ENCODE measurements at regions not wholly inside any gene's neighbourhood (a gene's known extent, or its start where the extent isn't known, plus 50 kb on each side); places are given as distances from the start of the nearest gene placed in this dataset.
"Not testable (repeated sequence)": the region's sequence is repeated elsewhere in the genome, so short reads cannot be mapped to it uniquely, and the experiment has no call there.

DNA sequence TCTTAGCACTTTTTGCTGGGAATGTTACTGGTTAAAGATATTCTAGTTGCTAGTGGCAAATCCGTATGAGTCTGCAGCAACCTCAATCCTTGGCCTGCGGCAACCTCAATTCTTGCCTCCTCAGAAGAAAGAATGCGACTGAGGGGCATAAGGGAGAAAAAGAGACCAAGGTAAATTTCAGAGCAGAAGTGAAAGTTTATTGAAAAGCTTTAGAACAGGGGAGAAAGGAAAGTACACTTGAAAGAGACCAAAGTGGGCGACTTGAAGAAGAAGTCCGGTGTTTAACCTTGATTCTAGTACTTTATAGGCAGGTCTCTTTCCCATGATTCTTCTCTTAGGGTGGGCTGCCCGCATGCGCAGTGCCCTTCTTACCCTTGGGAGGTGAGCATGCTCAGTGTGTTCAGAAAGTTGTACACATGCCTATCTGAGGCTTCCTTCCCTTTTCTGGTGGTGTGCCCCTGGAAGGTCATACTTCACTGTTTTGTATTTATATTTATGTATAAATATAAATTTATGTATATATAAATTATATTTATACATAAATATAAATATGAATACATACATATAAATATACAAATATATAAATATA is 1198.8 kb downstream of the RPIA start:
- H3K9me3 ChIP-seq (ENCODE audit: low read length); H3K9ac ChIP-seq (ENCODE audit: low read length); H3K9me2 ChIP-seq (replicated peaks; ENCODE audit: low read length); H3K27me3 ChIP-seq (ENCODE audit: low read length); H3K27ac ChIP-seq (ENCODE audit: low read length); H4K20me1 ChIP-seq (ENCODE audit: low read length); H3F3A ChIP-seq (ENCODE audit: low read length, unreplicated experiment); ATAC-seq; H3K4me1 ChIP-seq (ENCODE audit: insufficient read depth, low read length); POLR2A ChIA-PET (ENCODE audit: unreplicated experiment); H2AFZ ChIP-seq (ENCODE audit: low read length); H3K4me2 ChIP-seq (ENCODE audit: low read length); H3K36me3 ChIP-seq (ENCODE audit: low read depth, low read length); BruUV-seq (replicated peaks); DNase-seq; CTCF ChIA-PET; intact Hi-C loops (cut with micrococcal nuclease); H3K4me3 ChIP-seq (ENCODE audit: low read length); H3K79me2 ChIP-seq (ENCODE audit: low read length): not testable (repeated sequence)

DNA sequence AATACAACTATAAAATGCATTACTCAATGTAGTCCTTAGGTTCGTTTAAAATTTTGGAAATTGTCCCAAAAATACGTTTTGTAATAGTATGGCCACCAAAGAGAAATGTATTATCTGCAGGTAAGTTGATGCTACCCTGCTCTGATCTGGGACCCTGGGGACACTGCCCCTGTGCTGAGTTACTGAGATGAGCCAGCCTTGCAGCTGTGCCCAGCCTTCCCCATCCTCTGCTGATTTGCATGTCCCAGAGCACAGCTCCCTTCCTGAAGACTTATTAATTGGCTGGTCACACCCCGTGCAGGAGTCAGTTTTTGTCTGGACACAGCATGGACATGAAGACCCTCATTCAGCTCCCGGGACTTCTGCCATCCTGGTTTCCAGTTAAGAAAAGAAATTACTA is 1203.5 kb downstream of the RPIA start:
- H3F3A ChIP-seq (ENCODE audit: low read length, unreplicated experiment); intact Hi-C loops (cut with micrococcal nuclease); BruUV-seq (replicated peaks); CTCF ChIA-PET; H4K20me1 ChIP-seq (ENCODE audit: low read length); H3K9me2 ChIP-seq (replicated peaks; ENCODE audit: low read length); H3K27ac ChIP-seq (ENCODE audit: low read length); POLR2A ChIA-PET (ENCODE audit: unreplicated experiment); H3K4me1 ChIP-seq (ENCODE audit: insufficient read depth, low read length); H3K4me3 ChIP-seq (ENCODE audit: low read length); H3K4me2 ChIP-seq (ENCODE audit: low read length); H3K9ac ChIP-seq (ENCODE audit: low read length); DNase-seq; H2AFZ ChIP-seq (ENCODE audit: low read length); H3K9me3 ChIP-seq (ENCODE audit: low read length); H3K36me3 ChIP-seq (ENCODE audit: low read depth, low read length); ATAC-seq; H3K79me2 ChIP-seq (ENCODE audit: low read length); H3K27me3 ChIP-seq (ENCODE audit: low read length): not testable (repeated sequence)

DNA sequence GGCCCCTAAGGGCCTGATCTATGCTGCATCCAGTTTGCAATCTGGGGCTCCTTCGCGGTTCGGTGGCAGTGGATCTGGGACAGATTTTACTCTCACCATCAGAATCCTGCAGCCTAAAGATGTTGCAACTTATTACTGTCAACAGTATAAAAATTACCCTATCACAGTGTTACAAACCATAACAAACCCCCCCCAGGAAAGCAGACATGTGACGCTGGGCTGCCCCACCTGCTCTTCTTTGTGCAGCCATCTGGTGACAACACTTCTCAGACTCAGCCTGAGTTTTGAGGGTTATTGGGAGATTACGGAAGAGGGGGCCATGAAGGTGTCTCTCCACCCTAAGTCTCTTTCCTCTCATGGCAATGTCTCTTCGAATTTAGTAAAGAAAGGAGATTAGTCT is 1204.2 kb downstream of the RPIA start:
- ATAC-seq; H3K27me3 ChIP-seq (ENCODE audit: low read length); H3F3A ChIP-seq (ENCODE audit: low read length, unreplicated experiment); H3K4me2 ChIP-seq (ENCODE audit: low read length); H2AFZ ChIP-seq (ENCODE audit: low read length); POLR2A ChIA-PET (ENCODE audit: unreplicated experiment); H3K9me3 ChIP-seq (ENCODE audit: low read length); intact Hi-C loops (cut with micrococcal nuclease); H3K9ac ChIP-seq (ENCODE audit: low read length); H4K20me1 ChIP-seq (ENCODE audit: low read length); H3K4me3 ChIP-seq (ENCODE audit: low read length); H3K9me2 ChIP-seq (replicated peaks; ENCODE audit: low read length); H3K79me2 ChIP-seq (ENCODE audit: low read length); H3K4me1 ChIP-seq (ENCODE audit: insufficient read depth, low read length); BruUV-seq (replicated peaks); CTCF ChIA-PET; DNase-seq; H3K36me3 ChIP-seq (ENCODE audit: low read depth, low read length); H3K27ac ChIP-seq (ENCODE audit: low read length): not testable (repeated sequence)

- H3F3A ChIP-seq (ENCODE audit: low read length, unreplicated experiment); ATAC-seq; POLR2A ChIA-PET (ENCODE audit: unreplicated experiment): not testable (repeated sequence)
Measured at GRCh38 chr2:89927018-89927417, 1235.5 kb downstream of the RPIA start.

DNA sequence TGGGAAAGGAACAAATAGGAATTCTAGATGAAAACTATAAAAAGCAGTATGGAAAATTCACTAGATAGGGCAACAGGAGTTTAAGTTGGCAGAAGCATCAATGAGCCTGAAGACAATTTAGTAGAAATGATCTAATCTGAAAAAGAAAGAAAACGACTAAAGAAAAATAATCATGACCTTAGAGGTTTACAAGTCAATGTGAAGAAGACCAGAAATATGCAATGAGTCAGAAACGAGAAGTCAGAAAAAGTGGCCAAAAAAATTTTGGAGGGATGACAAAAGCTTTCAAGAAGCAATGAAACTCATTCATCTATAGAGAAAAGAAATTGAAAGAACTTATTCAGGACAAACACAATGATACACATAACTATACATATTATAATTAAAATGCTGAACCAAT is 1244.0 kb downstream of the RPIA start:
- H3K9ac ChIP-seq (ENCODE audit: low read length); POLR2A ChIA-PET (ENCODE audit: unreplicated experiment); H3K9me3 ChIP-seq (ENCODE audit: low read length); H3K4me3 ChIP-seq (ENCODE audit: low read length); H2AFZ ChIP-seq (ENCODE audit: low read length); H3K36me3 ChIP-seq (ENCODE audit: low read depth, low read length); intact Hi-C loops (cut with micrococcal nuclease); ATAC-seq; CTCF ChIA-PET; BruUV-seq (replicated peaks); H3K9me2 ChIP-seq (replicated peaks; ENCODE audit: low read length); H3K4me2 ChIP-seq (ENCODE audit: low read length); H4K20me1 ChIP-seq (ENCODE audit: low read length); H3K27ac ChIP-seq (ENCODE audit: low read length); H3K27me3 ChIP-seq (ENCODE audit: low read length); H3K4me1 ChIP-seq (ENCODE audit: insufficient read depth, low read length); DNase-seq; H3K79me2 ChIP-seq (ENCODE audit: low read length); H3F3A ChIP-seq (ENCODE audit: low read length, unreplicated experiment): not testable (repeated sequence)

More at GRCh38 chr2:89927018-89927417, 1235.5 kb downstream of the RPIA start:
- H3K4me1 ChIP-seq (ENCODE audit: insufficient read depth, low read length); H2AFZ ChIP-seq (ENCODE audit: low read length); H3K9me3 ChIP-seq (ENCODE audit: low read length); CTCF ChIA-PET; DNase-seq; H3K27ac ChIP-seq (ENCODE audit: low read length); H3K27me3 ChIP-seq (ENCODE audit: low read length); H3K9ac ChIP-seq (ENCODE audit: low read length); H3K79me2 ChIP-seq (ENCODE audit: low read length); H3K4me2 ChIP-seq (ENCODE audit: low read length); H3K4me3 ChIP-seq (ENCODE audit: low read length); BruUV-seq (replicated peaks); H4K20me1 ChIP-seq (ENCODE audit: low read length); H3K9me2 ChIP-seq (replicated peaks; ENCODE audit: low read length); intact Hi-C loops (cut with micrococcal nuclease); H3K36me3 ChIP-seq (ENCODE audit: low read depth, low read length): not testable (repeated sequence)

GRCh38 chr2:89936011-89936410 is 1244.5 kb downstream of the RPIA start:
- H3K9ac ChIP-seq (ENCODE audit: low read length); BruUV-seq (replicated peaks); POLR2A ChIA-PET (ENCODE audit: unreplicated experiment); H3K4me1 ChIP-seq (ENCODE audit: insufficient read depth, low read length); H3K4me2 ChIP-seq (ENCODE audit: low read length); H3K27ac ChIP-seq (ENCODE audit: low read length); H3K27me3 ChIP-seq (ENCODE audit: low read length); intact Hi-C loops (cut with micrococcal nuclease); H3K4me3 ChIP-seq (ENCODE audit: low read length); H2AFZ ChIP-seq (ENCODE audit: low read length); H3K9me2 ChIP-seq (replicated peaks; ENCODE audit: low read length); H3K36me3 ChIP-seq (ENCODE audit: low read depth, low read length); H4K20me1 ChIP-seq (ENCODE audit: low read length); H3K79me2 ChIP-seq (ENCODE audit: low read length); H3K9me3 ChIP-seq (ENCODE audit: low read length); CTCF ChIA-PET; H3F3A ChIP-seq (ENCODE audit: low read length, unreplicated experiment); DNase-seq; ATAC-seq: not testable (repeated sequence)

DNA sequence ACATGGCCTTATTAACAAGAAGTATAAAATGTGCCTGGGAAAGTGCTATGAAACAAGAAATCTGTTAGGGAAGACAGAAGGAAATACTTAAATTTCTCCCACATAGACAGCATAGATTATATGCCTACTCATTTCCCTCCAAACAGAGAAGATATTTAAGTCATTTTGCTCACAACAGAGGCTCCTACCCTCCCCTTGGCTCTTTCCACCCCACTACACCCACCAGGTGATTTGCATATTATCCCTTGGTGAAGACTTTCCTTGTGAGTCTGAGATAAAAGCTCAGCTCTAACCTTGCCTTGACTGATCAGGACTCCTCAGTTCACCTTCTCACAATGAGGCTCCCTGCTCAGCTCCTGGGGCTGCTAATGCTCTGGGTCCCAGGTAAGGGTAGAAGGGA is 1245.1 kb downstream of the RPIA start:
- DNase-seq; H3K27me3 ChIP-seq (ENCODE audit: low read length); H3K9me2 ChIP-seq (replicated peaks; ENCODE audit: low read length); H4K20me1 ChIP-seq (ENCODE audit: low read length); POLR2A ChIA-PET (ENCODE audit: unreplicated experiment); ATAC-seq; H3K4me1 ChIP-seq (ENCODE audit: insufficient read depth, low read length); H2AFZ ChIP-seq (ENCODE audit: low read length); H3K4me3 ChIP-seq (ENCODE audit: low read length); intact Hi-C loops (cut with micrococcal nuclease); H3F3A ChIP-seq (ENCODE audit: low read length, unreplicated experiment); H3K4me2 ChIP-seq (ENCODE audit: low read length); CTCF ChIA-PET; BruUV-seq (replicated peaks); H3K79me2 ChIP-seq (ENCODE audit: low read length); H3K9ac ChIP-seq (ENCODE audit: low read length); H3K9me3 ChIP-seq (ENCODE audit: low read length); H3K27ac ChIP-seq (ENCODE audit: low read length); H3K36me3 ChIP-seq (ENCODE audit: low read depth, low read length): not testable (repeated sequence)

All from PC-3 (cell line).